D721Med (cell line): ENCODE measurements at regions not wholly inside any gene's neighbourhood (a gene's known extent, or its start where the extent isn't known, plus 50 kb on each side); places are given as distances from the start of the nearest gene placed in this dataset.

Source experiments
- DNase-seq: peaks from one replicate; pipeline ENCODE4 v3.0.0; 2011; ENCODE audit warnings: low spot score; ENCODE audit not compliant: insufficient read length
- FAIRE-seq: peaks from 2 replicates; lab custom pipeline; 2011; peaks lifted over from hg19 to GRCh38; lab: Jason Lieb, UNC
- TF ChIP-seq, protein P1 (sequence below): IDR thresholded peaks from 2 replicates; pipeline ENCODE4 v1.5.1; 2012; ENCODE audit warnings: mild to moderate bottlenecking, control low read depth; ENCODE audit not compliant: insufficient read depth; ENCODE audit errors: missing control alignments

DNA sequence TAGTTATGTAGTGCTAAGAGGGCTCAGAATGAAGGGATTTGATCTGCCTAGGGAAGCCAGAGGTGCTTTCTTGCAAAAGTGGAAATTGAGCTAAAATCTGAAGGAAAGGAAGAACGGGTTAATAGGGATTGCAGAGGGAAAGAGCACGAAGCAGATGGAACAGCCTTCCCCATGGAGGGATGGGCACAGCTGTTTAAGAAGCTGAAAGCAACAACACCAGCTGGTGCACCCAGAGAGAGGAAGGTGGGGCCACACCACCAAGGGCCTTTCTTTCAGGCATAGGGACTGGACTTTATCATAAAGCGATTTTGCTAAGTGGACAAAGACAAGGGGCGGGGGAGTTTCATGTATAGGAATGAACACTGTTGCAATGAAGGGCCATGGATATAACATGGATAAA is 65.8 kb upstream of the SNRPB2 start:
- TF ChIP-seq, protein P1, sequence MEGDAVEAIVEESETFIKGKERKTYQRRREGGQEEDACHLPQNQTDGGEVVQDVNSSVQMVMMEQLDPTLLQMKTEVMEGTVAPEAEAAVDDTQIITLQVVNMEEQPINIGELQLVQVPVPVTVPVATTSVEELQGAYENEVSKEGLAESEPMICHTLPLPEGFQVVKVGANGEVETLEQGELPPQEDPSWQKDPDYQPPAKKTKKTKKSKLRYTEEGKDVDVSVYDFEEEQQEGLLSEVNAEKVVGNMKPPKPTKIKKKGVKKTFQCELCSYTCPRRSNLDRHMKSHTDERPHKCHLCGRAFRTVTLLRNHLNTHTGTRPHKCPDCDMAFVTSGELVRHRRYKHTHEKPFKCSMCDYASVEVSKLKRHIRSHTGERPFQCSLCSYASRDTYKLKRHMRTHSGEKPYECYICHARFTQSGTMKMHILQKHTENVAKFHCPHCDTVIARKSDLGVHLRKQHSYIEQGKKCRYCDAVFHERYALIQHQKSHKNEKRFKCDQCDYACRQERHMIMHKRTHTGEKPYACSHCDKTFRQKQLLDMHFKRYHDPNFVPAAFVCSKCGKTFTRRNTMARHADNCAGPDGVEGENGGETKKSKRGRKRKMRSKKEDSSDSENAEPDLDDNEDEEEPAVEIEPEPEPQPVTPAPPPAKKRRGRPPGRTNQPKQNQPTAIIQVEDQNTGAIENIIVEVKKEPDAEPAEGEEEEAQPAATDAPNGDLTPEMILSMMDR = no peak
- DNase-seq (peak; percentile 32), FAIRE-seq (no peak)

- DNase-seq (no peak), FAIRE-seq (no peak)
- TF ChIP-seq, protein P1 = no peak
Measured at GRCh38 chr20:16662467-16662866, 67.4 kb upstream of the SNRPB2 start.

GRCh38 chr20:16661756-16662155 is 68.1 kb upstream of the SNRPB2 start:
- FAIRE-seq (no peak), DNase-seq (no peak)
- TF ChIP-seq, protein P1 = no peak

- no peak for FAIRE-seq
- DNase-seq = no peak
- TF ChIP-seq, protein P1 = no peak
Measured at GRCh38 chr20:16654858-16655535, 74.8 kb upstream of the SNRPB2 start.

DNA sequence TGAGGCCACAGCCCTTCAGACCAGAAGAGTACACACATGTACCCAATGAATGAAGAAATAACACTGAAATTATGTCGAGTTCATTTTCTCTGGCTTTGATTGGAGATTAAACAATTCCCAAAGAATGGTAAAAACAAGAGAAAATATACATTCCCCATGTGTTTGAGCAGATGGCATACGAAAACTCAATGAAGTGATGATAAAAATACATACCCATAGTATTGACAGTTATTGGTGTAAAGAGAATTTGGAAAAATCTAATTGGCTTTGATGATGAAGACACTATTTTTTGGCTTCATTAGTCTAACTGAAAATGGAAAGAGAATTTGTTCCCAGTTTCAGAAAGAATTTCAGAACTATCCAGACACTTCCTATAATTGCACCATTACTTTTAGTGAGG is 76.6 kb upstream of the SNRPB2 start:
- FAIRE-seq = no peak
- TF ChIP-seq, protein P1 = no peak
- no peak for DNase-seq

DNA sequence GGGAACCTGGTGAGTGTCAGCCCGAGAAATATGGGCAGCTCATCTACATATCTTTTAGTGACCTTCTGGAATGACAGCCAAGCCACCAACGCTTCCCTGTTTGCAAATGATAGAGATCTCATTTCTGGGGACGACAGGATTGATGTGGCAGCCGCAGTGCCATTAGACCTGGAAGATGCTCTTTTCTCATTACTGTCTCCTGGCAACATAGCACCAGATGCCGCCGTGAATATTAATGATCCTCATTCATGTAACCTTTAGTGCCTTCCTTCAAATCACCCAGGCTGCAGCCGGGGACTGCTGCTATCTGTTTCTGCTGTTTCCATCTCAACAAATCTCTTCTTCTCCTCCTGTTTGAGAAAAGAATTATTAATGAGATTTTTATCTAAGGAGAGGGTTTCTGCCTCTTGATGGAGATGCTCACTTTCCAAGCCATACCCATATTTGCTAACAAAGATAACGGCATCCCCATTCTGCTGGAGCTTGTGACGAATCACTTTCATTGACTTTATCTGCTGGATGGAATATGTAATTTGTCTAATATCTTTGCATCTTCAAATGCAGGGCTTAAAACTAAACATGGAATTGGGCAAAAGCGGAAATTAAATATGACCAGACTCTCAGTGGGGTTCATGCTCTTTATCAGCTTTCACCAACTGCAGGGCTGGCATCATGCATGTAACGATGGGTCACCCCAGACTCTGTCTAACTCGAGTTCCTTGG is 74.8 kb upstream of the KIF16B start:
- DNase-seq (no peak), FAIRE-seq (no peak)
- TF ChIP-seq, protein P1 = no peak

DNA sequence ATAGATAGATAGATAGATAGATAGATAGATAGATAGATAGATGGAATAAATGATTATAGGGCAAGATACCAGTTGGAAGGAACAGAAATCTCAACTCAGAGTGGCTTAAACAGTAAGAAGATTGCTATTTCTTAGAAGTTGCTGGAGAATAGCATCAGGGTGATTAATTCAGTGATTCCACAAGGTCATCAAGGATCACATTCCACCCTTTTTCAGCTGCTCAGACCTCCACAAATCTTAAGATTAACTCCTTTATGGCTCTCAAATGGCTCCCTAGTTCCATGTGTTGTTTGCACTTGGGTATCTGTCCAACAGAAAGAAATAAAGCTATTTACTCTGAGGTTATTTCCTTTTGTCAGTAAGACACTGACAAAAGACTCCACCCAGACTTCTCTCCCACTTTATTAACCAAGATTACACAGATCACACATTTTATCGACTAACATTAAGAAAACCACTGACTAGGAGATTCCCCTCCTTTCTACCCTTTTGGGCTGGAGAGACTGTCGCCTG is 68.3 kb upstream of the KIF16B start:
- no peak for FAIRE-seq
- TF ChIP-seq, protein P1 = no peak
- DNase-seq = no peak
